Cardiac fibroblast (primary cell): ENCODE measurements at regions not wholly inside any gene's neighbourhood (a gene's known extent, or its start where the extent isn't known, plus 50 kb on each side); places are given as distances from the start of the nearest gene placed in this dataset.

ENCODE experiments used
- DNase-seq, 2 donors: peaks; one replicate each; pipeline versions ENCODE4 v3.0.0 to v3.0.0-alpha.2; 2010; ENCODE audit warnings: low read depth in 2 of 2
- H3K4me3 ChIP-seq, 2 donors: replicated peaks in 1 of 2; 1 replicate in 1 of 2; 2 replicates in 1 of 2; pipeline ENCODE4 v1.5.1; 2011; ENCODE audit warnings: low read depth in 2 of 2, low read length in 2 of 2, mild to moderate bottlenecking in 2 of 2, moderate library complexity in 1 of 2
- CTCF ChIP-seq: IDR thresholded peaks from one replicate; pipeline ENCODE4 v1.5.1; 2011; ENCODE audit warnings: low read depth, mild to moderate bottlenecking, low read length, inconsistent platforms

DNA sequence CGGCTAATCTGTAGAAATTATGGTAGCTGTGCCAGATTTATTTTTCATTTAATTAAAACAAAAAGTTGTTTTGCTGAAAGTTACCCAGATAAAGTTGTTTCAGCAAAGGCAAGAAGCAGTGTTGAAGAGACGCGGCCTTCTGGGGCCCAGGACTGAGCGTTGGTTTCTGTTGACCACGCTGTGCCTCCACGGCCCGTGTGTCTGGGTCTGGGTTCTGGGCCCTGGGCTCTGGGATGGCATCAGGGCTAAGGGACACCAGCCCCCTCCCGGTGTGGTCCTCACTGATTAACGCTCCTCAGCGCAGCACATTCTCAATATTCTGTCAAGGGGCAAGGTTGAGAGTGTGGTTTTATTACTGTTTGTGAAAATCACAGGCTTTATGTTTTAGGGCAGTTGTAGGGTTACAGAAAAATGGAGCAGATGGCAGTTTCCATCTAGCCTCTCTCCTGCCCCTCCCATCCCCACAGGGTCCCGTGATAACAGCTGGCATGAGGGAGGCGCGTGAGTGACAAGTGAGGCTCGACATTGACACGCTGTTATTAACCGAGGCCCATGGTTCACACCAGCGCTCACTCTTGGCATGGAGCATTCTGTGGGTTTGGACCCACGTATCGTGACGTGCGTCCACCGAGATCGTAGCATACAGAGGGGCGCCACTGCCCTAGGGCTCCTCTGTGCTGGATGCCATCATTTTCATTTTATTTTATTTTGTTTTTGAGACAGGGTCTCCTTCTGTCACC is 1231.4 kb downstream of the BRD1 start:
- no peak for DNase-seq
- no peak for TF ChIP-seq CTCF
- no peak overlapping the region for H3K4me3 ChIP-seq

GRCh38 chr22:48595511-48595905 is 1232.2 kb downstream of the BRD1 start:
- no peak for TF ChIP-seq CTCF
- H3K4me3 ChIP-seq: no peak overlapping the region
- DNase-seq: no peak

- no peak overlapping the region for H3K4me3 ChIP-seq
- no peak for TF ChIP-seq CTCF
- DNase-seq: no peak
These were observed 1232.7 kb downstream of the BRD1 start for GRCh38 chr22:48594757-48595510.

DNA sequence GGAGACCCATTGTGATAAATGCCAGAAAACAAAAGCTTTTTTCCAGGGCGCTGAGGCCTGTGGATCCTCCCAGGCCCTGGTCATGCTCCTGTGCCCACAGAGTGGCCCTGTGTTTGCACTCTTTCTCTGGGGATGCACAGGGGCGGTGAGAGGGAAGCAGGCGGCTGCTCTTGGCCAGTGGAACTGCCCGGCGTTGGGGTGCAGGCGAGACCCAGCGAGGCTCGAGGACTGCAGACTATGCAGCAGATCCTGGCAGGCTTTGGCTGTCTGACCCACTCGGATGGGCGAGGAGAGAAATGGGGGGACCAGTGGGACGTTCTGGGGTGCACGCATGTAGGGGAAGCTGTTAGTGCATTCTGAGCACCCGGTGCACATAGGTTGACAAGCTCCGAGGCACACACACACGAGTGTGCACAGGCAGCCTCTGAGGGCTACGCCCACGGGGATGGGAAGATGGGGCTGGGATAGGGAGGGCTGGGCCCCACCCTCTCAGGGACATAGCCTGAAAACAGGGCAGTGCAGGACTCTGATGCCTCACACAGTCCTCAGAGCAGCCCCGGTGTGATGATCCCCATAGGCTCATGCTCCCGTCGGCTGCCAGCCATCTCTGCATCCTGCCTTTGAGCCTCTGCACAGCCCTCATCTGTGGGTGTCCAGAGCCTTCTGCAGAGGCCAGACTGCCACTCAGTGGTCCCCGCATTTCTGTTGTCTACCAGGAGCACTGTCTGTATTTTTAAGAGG is 1233.5 kb downstream of the BRD1 start:
- DNase-seq: no peak
- no peak for TF ChIP-seq CTCF
- no peak overlapping the region for H3K4me3 ChIP-seq

DNA sequence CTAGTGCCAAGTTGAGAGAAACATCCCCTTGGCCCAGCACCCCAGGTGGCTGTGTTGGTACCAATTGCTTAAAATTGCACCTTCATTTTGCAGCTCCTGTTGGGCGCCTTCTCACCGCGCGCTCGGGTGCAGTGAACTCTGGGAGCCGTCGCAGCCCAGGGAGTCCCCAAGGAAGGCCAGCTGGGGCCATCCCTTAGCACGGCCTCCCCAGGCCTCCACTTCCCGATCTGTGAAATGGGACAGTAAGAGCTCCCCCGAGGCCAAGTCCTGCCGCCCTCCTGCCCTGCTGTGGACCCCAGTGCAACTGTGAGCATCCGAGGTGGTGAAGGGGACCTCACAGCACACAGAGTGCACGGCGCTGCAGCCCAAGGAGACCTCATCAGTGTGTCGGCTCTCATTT is 1234.1 kb downstream of the BRD1 start:
- no peak overlapping the region for H3K4me3 ChIP-seq
- no peak for DNase-seq
- TF ChIP-seq CTCF: no peak

- no peak for TF ChIP-seq CTCF
- no peak overlapping the region for H3K4me3 ChIP-seq
- DNase-seq: no peak
These were observed 1234.7 kb downstream of the BRD1 start for GRCh38 chr22:48592931-48593330.
